Inferior parietal cortex (tissue), 1 donor: ENCODE measurements at regions not wholly inside any gene's neighbourhood (a gene's known extent, or its start where the extent isn't known, plus 50 kb on each side); places are given as distances from the start of the nearest gene placed in this dataset.

Source experiments
- DNase-seq: peaks from one replicate; pipeline ENCODE4 v3.0.0-alpha.2; 2016; ENCODE audit errors: extremely low spot score

DNA sequence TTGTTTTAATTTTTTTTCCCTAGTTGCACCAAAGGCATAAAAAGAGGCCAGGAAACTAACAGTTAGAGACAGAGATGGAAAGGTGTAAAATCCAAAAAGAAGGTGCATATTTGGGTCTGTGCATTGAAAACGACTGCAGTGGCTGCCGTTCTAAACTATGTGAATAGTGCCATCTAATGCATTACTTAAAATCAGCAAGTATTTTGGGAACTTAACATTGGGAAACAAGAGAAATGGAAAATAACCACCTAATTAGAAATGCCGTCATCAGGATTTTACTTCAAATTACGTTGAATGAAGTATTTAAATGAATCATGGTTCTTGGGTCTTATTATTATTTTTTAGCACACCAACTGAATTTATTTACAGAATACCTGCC, 189.5 kb upstream of the MIR17HG start:
- no peak for DNase-seq

DNA sequence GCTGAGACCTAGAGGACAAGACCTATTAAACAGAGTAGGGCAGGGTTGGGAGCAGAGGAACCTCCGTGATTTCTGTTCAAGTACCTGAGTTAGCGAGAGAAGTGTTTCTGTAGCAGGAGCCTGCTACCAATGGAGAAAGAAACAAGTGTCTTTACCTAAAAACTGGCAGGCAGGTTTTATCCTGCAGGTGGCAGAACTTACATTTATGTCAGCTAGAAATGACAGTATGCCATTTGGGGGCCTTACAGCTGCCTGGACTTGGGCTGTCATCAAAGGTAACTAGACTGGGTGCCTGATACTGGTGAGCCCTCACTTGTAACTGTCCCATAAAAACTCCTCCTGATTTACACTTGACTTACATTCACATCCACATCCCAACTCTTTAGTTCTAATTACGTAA, 185.3 kb upstream of the MIR17HG start:
- no peak for DNase-seq

DNA sequence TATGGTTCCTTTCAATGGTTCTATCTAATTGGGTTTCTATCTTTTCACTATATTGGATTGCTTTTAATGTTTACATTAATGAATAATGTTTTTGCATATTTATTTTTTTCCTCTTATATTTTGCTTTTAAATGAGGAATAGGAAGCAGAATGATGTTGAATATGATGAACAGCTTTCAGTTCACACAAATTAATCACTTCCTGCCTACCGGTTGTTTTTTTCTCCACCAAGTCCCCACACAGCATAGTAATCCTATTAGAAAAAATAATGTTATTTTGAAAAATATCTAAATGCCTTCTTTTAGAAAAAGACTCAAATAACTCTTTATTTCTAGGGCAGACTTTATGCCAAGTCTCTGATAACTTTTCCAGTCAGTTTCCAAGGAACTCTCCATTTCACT, 184.9 kb upstream of the MIR17HG start:
- DNase-seq, result no peak

DNA sequence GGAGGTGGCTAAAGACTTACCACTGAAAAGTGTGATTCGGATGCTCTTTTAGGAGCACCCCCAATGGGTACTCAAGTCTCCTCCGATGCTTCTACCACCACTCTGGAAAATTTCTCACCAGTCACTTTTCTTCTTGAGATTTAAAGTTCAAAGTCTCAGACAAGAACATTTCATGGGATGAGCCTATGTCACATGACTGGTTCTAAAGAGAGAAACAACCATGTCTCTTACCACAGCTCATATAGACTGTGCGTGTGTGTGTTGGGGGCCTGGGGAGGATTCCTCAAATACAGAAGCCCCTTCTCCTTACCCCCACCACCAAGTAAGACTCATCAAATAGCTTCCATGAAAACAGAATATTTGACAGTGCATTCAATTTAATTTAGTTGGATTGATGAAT, 181.7 kb upstream of the MIR17HG start:
- DNase-seq, result no peak

DNA sequence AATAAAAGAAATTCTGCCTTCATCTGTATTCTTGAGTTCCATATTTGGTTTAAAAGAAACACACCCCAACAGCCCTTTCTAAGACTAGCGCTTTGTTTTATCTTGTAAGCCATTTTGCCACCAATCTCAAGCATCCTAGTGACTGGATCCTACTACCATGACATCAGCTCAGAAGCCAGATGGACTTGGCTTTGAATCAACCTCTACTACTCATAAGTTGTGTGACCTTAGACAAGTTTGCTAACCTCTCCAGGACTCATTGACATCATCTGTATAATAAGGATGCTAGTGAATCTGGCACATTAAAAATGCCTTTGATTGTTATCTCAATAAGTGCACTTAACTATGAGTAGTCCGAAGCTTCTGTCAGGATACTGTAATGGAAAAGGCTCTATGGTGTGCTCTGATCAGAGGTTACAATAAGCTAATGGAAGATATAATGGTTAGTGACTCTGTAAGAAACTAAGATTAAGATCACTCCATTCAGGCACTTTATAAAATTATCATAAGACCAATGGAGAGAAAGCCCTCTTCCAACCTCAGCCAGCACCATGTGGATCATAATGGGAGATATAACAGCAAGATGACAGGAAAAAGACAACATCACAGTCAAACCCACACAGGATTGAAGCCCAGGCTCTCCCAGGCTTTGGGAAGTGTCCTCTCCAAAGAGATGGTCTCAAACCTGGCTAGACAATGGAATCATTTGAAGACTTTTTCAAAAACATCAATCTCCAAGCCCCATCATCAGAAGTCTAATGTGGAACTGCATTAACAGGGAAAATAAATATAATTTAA, 180.6 kb upstream of the MIR17HG start:
- DNase-seq, result no peak

DNA sequence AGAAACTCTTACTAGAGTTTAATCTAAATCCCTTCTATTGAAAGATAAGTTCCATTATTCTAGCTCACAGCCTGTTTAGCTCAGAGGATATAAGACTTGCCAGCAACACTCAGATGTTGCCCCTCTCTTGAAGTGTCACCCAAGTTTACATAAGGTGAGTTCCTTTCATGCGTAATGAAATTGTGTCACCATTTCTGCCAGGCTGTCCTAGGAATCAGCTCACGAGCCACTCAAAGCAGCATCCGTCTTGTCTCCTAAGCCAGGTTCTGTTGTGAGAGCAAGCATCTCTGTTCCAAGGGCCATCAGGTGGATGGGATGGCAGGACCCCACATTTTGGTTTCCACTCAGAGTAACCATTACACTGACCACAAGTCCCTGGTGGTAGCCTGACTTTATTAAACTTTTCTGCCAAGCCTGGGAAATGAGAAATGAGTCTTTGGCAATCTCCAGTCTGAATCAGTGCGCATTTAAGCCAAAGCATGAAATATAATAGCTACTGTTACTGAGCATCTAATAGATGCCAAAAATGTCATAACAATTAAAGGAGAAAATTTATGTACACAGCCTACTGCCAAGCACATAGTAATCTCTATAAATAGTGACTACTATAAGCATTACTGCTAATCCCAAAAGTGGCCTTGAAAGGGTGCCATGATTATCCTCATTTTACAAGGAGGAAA, 179.6 kb upstream of the MIR17HG start:
- DNase-seq, result no peak

DNA sequence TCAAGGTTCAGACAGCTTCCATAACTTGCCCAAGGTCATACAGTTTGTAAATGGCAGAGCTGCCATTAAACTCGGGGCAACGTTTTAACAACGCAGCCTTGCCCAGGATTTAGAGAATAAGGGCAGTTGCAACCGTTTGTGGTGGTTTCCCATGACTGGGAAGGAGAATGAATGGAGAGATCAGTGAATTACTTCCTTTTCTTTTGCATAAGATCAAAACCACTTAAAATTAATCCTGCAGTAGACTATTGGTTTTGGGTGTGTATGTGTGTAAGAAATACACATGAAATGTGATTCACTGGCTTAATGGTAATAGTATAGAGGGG, 179.1 kb upstream of the MIR17HG start:
- no peak for DNase-seq

DNA sequence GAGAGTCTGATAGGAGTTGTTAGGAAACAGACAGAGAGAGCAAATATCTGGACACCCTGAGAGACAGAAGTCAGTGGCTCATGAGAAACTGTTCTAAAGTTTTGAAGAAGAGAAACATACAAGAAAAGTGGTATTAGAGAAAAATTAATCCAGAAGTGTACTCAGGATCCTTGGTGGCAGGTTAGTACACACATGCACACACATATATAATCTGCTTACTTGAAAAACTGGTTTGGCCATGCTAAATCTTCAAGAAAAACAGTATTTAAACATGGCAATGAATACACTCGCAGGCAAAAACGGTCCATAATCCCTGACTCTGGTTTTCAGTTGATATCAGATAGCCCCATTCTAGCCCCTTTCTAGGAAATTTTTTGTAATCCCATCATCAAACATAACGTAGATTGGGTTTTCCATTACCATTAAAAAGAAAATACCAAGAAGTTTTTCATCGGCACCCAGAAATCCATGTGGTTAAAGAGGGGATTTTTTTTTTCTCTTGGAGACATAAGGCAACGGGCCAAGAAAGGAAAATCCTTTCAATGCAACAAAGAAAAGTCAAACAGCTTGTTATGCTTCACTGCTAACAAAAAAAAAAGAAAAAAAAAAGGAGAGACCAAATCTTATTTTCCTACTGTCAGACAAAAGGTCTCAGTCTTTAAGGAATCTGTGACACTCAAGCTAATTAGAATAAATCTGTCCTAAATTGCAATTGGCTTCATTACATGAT, 178.0 kb upstream of the MIR17HG start:
- DNase-seq, result no peak

DNA sequence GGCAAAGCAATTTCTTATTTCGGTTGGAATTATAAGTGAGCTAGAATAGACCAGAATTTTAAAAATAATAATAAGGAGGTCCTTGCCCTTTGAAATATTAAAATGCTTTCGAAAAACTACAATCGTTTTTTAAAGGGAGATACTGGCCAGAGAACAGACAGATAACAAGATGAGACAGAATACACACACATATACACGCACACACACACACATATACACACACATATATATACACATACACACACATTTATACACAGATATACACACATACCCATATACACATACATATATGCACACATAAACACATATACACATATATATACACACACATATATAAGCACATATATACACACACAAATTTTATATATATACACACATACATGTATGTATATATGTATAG, 175.3 kb upstream of the MIR17HG start:
- no peak for DNase-seq

DNA sequence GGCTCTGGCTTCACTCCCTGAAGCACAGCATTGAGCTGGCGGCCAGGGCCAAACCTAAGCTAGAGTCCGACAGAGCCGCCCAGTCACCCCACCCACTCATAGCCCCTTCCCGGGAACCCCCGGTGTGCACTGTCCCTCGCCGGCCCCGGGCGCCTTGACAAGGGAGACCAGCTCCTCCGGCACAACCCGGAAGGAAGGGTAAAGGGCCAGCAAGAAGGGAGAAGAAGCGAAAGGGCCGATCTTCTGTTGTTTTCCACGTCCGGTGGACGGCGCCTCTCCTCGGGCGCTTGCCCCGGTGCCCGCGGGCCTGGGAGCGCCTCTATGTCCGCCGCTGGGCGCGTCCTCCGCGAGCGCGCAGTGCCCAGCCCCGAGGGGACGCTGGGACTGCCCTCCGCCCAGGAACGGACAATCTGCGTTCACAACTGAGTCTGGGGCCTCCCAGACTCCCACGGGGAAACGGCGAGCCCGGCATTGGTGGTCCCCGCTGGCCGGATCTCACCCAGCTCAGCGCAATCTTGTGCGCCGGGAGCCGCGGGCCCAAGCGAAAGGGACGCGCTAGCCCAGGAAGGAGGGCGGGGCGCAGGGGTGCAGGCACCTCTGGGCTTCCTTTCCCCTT, 172.5 kb upstream of the MIR17HG start:
- no peak for DNase-seq

DNA sequence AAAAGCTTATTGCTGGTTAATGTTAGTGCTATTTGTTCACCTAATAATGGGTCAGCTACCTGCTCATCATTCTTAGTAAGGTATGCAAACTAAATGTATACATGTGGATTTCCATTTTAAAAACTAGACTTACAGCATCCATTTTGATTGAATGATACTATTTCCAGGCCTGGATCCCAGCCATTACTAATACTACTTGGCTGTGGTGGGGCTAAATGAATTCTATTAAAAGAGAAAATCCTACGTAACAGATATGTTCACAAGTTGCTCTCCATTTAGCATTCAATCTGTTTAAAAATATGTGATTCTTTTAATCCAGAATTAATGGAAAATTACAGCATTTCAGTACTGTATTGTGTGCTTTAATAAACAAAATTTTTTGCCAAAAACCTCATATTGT, 169.4 kb upstream of the MIR17HG start:
- DNase-seq, result no peak

DNA sequence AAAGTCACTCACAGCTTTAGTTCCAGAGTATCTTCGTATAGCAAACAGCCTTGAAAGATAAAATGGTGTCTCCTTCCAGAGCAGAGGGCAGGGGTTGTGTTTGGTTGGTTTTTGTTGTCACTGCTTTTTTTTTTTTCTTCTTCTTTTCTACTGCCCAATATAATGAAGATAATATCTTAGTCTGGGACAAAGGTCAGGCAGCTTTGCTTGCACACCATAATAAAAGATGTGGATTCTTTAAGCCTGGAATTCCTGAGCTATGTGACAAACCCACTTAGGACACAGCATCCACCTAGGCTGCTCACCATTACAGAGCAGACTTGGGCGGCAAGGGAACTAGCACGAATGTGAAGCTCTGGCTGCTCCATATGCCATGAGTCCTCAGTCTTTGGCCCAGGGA, 165.6 kb upstream of the MIR17HG start:
- no peak for DNase-seq

DNA sequence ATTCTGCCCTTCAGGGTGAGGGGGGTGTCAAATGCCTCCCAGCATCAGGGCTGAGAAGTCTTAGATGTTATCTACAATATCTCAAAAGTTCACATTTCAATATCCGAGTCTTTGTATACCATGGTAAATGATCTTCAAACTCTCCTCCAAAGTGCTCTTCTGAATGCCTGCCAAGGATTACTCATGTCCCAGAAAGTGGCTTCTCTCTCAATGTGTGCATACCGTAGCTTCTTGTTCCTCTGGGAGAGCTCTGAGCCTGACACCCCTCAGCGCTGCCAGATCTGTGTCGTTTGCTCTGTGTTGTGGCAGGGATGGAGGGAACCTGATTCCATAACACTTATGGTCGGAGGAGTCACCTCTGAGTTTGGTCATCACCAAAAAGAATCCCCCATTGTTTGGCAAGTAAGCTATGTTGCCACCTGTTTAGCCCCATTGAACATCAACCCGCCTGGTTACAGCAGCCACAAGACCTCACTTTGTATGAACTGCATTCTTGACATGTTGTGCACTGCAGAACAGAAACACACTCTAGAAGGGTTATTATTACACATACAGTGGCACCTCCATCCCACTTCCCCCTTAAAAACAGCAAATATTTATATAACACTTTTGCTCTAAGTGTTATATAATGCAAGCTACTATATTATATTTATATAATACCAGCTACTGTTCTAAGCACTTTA, 163.1 kb upstream of the MIR17HG start:
- DNase-seq, result no peak

DNA sequence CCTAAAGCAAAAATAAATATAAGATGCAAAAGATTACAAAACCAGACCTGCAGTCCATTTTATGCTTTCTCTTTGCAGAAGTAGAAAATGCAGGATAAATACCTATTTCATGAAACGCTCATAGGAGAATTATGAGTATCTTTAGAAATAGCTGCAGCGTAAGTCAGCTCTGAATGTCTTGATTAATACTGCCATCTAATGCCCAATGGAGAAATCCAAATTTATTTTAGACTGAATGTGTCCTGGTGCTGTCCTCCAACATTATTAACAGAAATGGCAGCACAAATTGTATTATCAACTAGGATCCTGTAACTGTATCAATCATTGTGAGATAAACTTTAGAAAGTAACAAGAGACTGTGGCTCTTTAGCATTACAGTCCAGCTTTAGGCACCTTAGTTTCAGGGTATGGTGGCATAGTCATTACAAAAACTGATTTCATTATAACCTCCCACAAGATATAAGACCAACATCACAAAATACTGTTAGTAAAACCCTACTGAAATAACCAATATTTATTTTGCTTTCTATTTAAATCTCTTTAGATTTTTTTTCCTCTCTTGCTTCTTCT, 162.1 kb upstream of the MIR17HG start:
- peak; percentile 64 for DNase-seq

DNA sequence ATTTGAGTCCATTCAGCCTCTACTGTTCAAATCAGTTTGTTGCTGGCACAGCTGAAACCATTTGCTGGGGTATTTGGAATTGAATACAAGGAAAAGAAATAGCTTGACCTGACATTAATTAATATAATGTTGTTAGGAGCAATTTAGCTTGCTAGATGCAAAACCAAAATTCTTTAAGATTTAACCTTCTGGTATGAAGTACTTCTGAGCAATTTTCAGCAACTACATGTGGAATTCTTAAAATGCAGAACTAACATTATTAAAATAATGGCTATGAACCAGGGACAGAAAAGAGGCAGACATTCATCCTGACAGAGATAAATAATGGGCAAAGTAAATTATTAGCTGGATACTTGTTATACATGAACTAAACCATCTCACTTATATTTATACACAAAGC, 160.0 kb upstream of the MIR17HG start:
- DNase-seq, result no peak

DNA sequence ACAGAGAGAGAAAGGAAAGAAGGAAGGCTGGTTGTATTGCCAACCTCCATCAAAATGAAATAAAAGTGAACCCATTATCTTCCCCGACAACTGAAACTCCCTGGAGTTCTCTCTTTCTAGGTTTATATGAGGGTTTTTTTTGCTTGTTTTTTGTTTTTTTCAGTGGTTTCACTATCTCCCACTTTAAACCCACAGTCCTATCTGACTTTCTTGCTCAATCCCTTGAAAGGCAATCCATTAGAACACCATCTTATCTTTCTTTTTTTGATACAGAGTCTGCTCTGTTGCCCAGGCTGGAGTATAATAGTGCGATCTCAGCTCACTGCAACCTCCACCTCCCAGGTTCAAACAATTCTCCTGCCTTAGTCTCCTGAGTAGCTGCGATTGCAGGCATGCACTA, 158.0 kb upstream of the MIR17HG start:
- no peak for DNase-seq

DNA sequence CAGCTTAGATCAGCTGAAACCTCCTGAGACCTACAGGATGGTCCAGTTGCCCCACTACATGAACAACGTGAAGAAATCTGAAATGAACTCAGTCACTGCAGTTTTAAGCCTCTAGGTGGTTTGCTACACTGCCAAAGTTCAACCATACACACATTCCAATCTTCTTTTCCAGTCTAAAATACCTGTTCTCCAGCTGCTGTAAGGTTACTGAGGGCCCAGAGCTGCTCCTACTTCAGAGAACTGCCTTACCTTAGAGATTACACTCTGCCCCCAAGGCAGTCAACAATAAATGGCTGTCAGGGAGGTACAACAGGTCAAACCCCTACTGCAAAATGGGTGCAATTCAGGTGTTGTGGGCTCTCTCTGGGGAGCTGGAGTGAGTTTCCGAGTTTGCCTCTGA, 154.1 kb upstream of the MIR17HG start:
- no peak for DNase-seq

DNA sequence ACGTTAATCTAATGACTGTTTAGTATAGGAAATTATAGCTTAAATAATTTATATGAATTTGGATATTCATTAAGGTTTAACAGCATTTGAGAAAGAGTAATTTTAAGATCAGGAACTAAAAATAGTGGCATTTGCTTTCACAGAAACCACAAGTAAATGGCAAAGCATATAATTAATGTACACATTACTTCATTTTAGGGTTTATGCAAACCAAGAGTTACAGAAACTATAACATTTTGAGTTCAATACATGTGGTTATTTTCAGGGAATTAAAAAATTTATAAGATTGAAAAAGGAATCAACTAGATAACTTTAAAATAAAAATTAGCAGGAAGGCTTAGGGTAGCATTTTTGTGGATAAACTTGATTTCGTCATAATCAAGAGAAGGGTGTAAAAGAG, 151.7 kb upstream of the MIR17HG start:
- DNase-seq, result no peak

DNA sequence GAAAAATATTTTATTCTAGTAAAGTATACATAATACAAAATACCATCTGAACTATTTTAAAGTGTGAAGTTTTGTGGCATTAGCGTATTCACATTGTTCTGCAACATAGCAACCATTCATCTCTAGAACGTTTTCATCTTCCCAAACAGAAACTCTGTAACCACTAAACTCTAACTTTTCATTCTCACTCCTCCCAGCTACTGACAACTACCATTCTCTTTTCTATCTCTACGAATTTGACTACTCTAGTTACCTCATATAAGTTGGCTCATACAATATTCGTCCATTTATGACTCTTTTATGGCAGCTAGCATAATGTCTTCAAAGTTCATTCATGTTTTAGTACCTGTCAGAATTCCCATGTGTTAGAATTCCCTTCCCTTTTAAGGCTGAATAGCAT, 150.5 kb upstream of the MIR17HG start:
- DNase-seq, result no peak

DNA sequence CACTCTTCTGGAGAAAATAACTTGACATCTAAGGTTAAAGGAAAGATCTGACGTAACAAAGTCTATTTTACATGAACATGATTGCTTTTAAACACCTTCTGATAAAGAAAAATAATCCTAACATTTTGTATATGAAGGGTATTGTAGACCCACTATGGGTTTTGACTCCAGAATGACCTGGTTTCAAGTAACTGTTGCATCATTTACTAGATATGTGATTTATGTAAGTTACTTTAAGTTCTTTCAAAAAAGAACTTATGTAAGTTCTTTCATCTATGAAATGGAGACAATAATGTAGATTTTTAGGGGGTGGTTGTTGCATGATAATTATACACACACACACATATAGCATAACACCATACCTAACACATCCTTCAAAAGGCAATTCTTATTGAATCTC, 147.6 kb upstream of the MIR17HG start:
- no peak for DNase-seq

DNA sequence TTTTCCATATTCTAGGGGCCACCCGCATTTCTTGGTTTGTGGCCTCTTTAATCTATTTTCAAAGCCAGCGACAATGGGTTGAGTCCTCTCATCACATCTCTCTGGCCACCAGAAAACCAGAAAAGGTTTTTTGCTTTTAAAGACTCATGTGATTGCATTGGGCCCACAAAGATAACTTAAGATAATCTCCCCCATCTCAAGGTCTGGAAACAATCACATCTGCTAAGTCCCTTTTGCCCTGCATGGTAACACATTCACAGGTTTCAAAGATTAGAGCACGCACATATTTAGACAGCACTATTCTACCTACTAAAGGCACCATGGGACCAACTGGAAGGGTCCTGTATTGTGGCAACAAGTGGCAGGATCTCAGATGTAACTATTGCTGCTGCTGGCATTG, 147.0 kb upstream of the MIR17HG start:
- DNase-seq, result no peak

DNA sequence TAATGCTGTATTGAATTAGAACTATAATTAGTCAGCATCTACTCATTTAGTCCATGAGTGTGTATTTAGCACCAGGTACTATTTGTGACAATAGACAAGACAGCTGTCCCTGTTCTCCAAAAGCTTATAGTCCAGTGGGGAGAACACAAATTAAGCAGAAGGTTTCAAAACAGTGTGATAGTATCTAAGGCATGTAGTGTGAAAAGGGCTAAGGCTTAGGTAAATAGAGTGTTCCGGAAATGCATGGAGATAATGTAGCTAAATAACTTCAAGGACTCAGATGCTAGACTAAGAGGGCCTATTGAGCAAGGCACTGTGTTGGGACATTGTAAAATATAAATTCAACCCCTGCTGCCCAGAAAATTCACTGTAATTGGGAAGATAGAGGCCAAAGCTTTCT, 144.1 kb upstream of the MIR17HG start:
- no peak for DNase-seq
